SU-DHL-6 (cell line): ENCODE measurements at regions not wholly inside any gene's neighbourhood (a gene's known extent, or its start where the extent isn't known, plus 50 kb on each side); places are given as distances from the start of the nearest gene placed in this dataset.

Source experiments
- H2AFZ ChIP-seq: fragments of 200-600 bp; sonication (generic); 2 replicates; pipeline ENCODE4 v1.6.1; 2014; ENCODE audit warnings: low read depth, mild to moderate bottlenecking, moderate library complexity, mixed read lengths, antibody characterized with exemption, low read length; ENCODE audit not compliant: severe bottlenecking
- H3F3A ChIP-seq: fragments of 200-600 bp; shearing (Covaris generic); 2 replicates; pipeline ENCODE4 v1.6.0; 2016; ENCODE audit warnings: antibody characterized with exemption, mild to moderate bottlenecking; ENCODE audit not compliant: insufficient read depth
- H3K27ac ChIP-seq: fragments of 200-600 bp; sonication (generic); 2 replicates; pipeline ENCODE4 v1.5.1; 2016; ENCODE audit warnings: low read depth, mild to moderate bottlenecking, low read length, moderate library complexity, mixed read lengths
- H3K27me3 ChIP-seq: fragments of 200-600 bp; sonication (generic), shearing (Covaris generic); 2 replicates; pipeline ENCODE4 v1.6.0; 2014; ENCODE audit warnings: mild to moderate bottlenecking, low read length
- H3K36me3 ChIP-seq: fragments of 200-600 bp; sonication (generic); 2 replicates; pipeline ENCODE4 v1.6.1; 2014; ENCODE audit warnings: mild to moderate bottlenecking, low read length, mixed read lengths
- H3K4me2 ChIP-seq: fragments of 300-600, 200-600 bp; shearing (Covaris generic), sonication (generic); 2 replicates; pipeline ENCODE4 v1.6.0; 2014; ENCODE audit warnings: low read length, low read depth, mild to moderate bottlenecking; ENCODE audit not compliant: poor library complexity, severe bottlenecking
- H3K4me3 ChIP-seq: fragments of 200-600 bp; sonication (generic); 2 replicates; pipeline ENCODE4 v1.5.1; 2014; ENCODE audit warnings: antibody characterized with exemption, low read length, mild to moderate bottlenecking, mixed read lengths; ENCODE audit not compliant: insufficient read depth, poor library complexity, severe bottlenecking
- H3K79me2 ChIP-seq: fragments of 200-600 bp; sonication (generic); 2 replicates; pipeline ENCODE4 v1.6.1; 2014; ENCODE audit warnings: mild to moderate bottlenecking, low read length, moderate library complexity; ENCODE audit not compliant: insufficient read depth
- H3K9ac ChIP-seq: fragments of 200-600 bp; sonication (generic); 2 replicates; pipeline ENCODE4 v1.7.0; 2014; ENCODE audit warnings: mild to moderate bottlenecking, low read length
- H3K9me2 ChIP-seq: fragments of 200-600 bp; sonication (generic); replicated peaks from 2 replicates; pipeline ENCODE4 v1.6.1; 2014; ENCODE audit warnings: low read length; ENCODE audit not compliant: insufficient read depth
- H3K9me3 ChIP-seq: fragments of 200-600 bp; sonication (generic); 2 replicates; pipeline ENCODE4 v1.6.1; 2014; ENCODE audit warnings: low read length, mixed read lengths; ENCODE audit not compliant: insufficient read depth
- H4K20me1 ChIP-seq: fragments of 200-600 bp; sonication (generic); 2 replicates; pipeline ENCODE4 v1.6.1; 2014; ENCODE audit warnings: low read depth, mild to moderate bottlenecking, antibody characterized with exemption, low read length, moderate library complexity, mixed read lengths
- EZH2phosphoT487 ChIP-seq: fragments of 200-600 bp; sonication (generic), shearing (Covaris generic); conservative IDR thresholded peaks from 2 replicates; pipeline ENCODE4 v1.6.1; 2018; ENCODE audit warnings: mild to moderate bottlenecking, antibody characterized with exemption, low read length, moderate library complexity, mixed read lengths
- TF ChIP-seq, protein P1 (sequence below): fragments of 200-600 bp; sonication (generic); IDR thresholded peaks from one replicate; pipeline ENCODE4 v1.5.1; 2017; ENCODE audit warnings: antibody characterized with exemption, mild to moderate bottlenecking, low read length, moderate library complexity; ENCODE audit not compliant: insufficient read depth, poor library complexity, severe bottlenecking

- Histone ChIP-seq H3K27me3 (no peaks in the 10 kb centered on the region), H3K9me2 (no peaks in the 10 kb centered on the region), H2AFZ (no peak overlapping the region), H3K4me3 (no peak overlapping the region), H3F3A (no peaks in the 10 kb centered on the region), H3K27ac (no peak overlapping the region), H4K20me1 (no peaks in the 10 kb centered on the region), H3K79me2 (no peaks in the 10 kb centered on the region), H3K4me2 (no peak overlapping the region), H3K36me3 (no peaks in the 10 kb centered on the region), H3K9me3 (no peaks in the 10 kb centered on the region), H3K9ac (no peak overlapping the region)
- TF ChIP-seq EZH2phosphoT487: no peak
- TF ChIP-seq, protein P1, sequence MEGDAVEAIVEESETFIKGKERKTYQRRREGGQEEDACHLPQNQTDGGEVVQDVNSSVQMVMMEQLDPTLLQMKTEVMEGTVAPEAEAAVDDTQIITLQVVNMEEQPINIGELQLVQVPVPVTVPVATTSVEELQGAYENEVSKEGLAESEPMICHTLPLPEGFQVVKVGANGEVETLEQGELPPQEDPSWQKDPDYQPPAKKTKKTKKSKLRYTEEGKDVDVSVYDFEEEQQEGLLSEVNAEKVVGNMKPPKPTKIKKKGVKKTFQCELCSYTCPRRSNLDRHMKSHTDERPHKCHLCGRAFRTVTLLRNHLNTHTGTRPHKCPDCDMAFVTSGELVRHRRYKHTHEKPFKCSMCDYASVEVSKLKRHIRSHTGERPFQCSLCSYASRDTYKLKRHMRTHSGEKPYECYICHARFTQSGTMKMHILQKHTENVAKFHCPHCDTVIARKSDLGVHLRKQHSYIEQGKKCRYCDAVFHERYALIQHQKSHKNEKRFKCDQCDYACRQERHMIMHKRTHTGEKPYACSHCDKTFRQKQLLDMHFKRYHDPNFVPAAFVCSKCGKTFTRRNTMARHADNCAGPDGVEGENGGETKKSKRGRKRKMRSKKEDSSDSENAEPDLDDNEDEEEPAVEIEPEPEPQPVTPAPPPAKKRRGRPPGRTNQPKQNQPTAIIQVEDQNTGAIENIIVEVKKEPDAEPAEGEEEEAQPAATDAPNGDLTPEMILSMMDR: no peak
Observed at GRCh38 chr13:76499891-76500290, 386.3 kb downstream of the KCTD12 start.

DNA sequence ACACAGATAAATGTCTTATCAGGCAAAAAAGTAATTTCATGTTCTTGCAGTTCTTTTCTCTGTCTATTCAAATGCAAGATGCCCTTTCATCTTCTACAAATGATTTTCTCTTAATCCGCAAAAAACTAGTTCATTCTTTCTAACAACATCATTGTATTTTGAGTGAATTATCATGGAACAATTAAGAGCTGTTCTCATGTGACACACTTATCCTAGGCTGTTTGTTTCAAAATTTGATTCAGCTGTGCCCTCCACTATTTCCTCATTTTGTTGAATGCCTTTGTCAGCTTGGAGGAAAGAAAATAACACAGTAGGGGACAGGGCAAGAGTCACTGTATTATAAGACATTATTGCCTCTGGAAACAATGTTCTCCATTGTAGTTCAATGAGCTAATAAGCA is 396.9 kb downstream of the KCTD12 start:
- Histone ChIP-seq H3F3A (no peaks in the 10 kb centered on the region), H3K36me3 (no peaks in the 10 kb centered on the region), H3K9ac (no peak overlapping the region), H3K79me2 (no peaks in the 10 kb centered on the region), H3K9me3 (no peaks in the 10 kb centered on the region), H3K9me2 (no peaks in the 10 kb centered on the region), H3K27ac (no peak overlapping the region), H2AFZ (no peak overlapping the region), H3K27me3 (no peaks in the 10 kb centered on the region), H3K4me2 (no peak overlapping the region), H4K20me1 (no peaks in the 10 kb centered on the region), H3K4me3 (no peak overlapping the region)
- no peak for TF ChIP-seq EZH2phosphoT487
- TF ChIP-seq, protein P1: no peak

- no peaks in the 10 kb centered on the region for H3F3A ChIP-seq
- H3K27ac ChIP-seq: no peak overlapping the region
Observed at GRCh38 chr13:76481738-76482137, 404.5 kb downstream of the KCTD12 start.

More at GRCh38 chr13:76481738-76482137, 404.5 kb downstream of the KCTD12 start:
- Histone ChIP-seq H3K27me3 (no peaks in the 10 kb centered on the region), H3K79me2 (no peaks in the 10 kb centered on the region), H4K20me1 (no peaks in the 10 kb centered on the region), H3K9ac (no peak overlapping the region), H3K9me3 (no peaks in the 10 kb centered on the region), H2AFZ (no peak overlapping the region), H3K4me2 (no peak overlapping the region), H3K9me2 (no peaks in the 10 kb centered on the region), H3K4me3 (no peak overlapping the region), H3K36me3 (no peaks in the 10 kb centered on the region)
- TF ChIP-seq EZH2phosphoT487: no peak
- TF ChIP-seq, protein P1: no peak
